ENCODE measurements at regions not wholly inside any gene's neighbourhood (a gene's known extent, or its start where the extent isn't known, plus 50 kb on each side); places are given as distances from the start of the nearest gene placed in this dataset.
"Not testable (repeated sequence)": the region's sequence is repeated elsewhere in the genome, so short reads cannot be mapped to it uniquely, and the experiment has no call there.

GRCh38 chr6:147951726-147952125 lies 390.9 kb upstream of the SASH1 start:
- DNase-seq (ENCODE audit: low read depth) = no peak
- H3K4me3 ChIP-seq (ENCODE audit: low read length) = no peak overlapping the region
- TF ChIP-seq CTCF (conservative IDR thresholded peaks at IDR 0.05; ENCODE audit: low read depth, low read length) = no peak

GRCh38 chr6:147954938-147955337 lies 387.7 kb upstream of the SASH1 start:
- TF ChIP-seq CTCF (conservative IDR thresholded peaks at IDR 0.05; ENCODE audit: low read depth, low read length) = no peak
- no peak overlapping the region for H3K4me3 ChIP-seq (ENCODE audit: low read length)
- DNase-seq (ENCODE audit: low read depth) = no peak

- no peak for TF ChIP-seq CTCF (conservative IDR thresholded peaks at IDR 0.05; ENCODE audit: low read depth, low read length)
- DNase-seq (ENCODE audit: low read depth) = no peak
- no peak overlapping the region for H3K4me3 ChIP-seq (ENCODE audit: low read length)
These were observed 384.0 kb upstream of the SASH1 start for GRCh38 chr6:147958683-147959082.

- no peak for DNase-seq (ENCODE audit: low read depth)
- no peak for TF ChIP-seq CTCF (conservative IDR thresholded peaks at IDR 0.05; ENCODE audit: low read depth, low read length)
- no peak overlapping the region for H3K4me3 ChIP-seq (ENCODE audit: low read length)
These were observed 381.0 kb upstream of the SASH1 start for GRCh38 chr6:147961481-147962141.

GRCh38 chr6:147965448-147965847 lies 377.2 kb upstream of the SASH1 start:
- H3K4me3 ChIP-seq (ENCODE audit: low read length) = not testable (repeated sequence)

GRCh38 chr6:147970970-147971369 lies 371.7 kb upstream of the SASH1 start:
- peak; percentile 43 for TF ChIP-seq CTCF (conservative IDR thresholded peaks at IDR 0.05; ENCODE audit: low read depth, low read length)
- H3K4me3 ChIP-seq (ENCODE audit: low read length) = no peak overlapping the region
- no peak for DNase-seq (ENCODE audit: low read depth)

More at GRCh38 chr6:147965448-147965847, 377.2 kb upstream of the SASH1 start:
- not testable (repeated sequence) for DNase-seq (ENCODE audit: low read depth)

- H3K4me3 ChIP-seq (ENCODE audit: low read length) = no peak overlapping the region
- no peak for TF ChIP-seq CTCF (conservative IDR thresholded peaks at IDR 0.05; ENCODE audit: low read depth, low read length)
- no peak for DNase-seq (ENCODE audit: low read depth)
These were observed 370.2 kb upstream of the SASH1 start for GRCh38 chr6:147972448-147972847.

All from retinal pigment epithelial cell (primary cell).